ENCODE measurements at regions not wholly inside any gene's neighbourhood (a gene's known extent, or its start where the extent isn't known, plus 50 kb on each side); places are given as distances from the start of the nearest gene placed in this dataset.

DNA sequence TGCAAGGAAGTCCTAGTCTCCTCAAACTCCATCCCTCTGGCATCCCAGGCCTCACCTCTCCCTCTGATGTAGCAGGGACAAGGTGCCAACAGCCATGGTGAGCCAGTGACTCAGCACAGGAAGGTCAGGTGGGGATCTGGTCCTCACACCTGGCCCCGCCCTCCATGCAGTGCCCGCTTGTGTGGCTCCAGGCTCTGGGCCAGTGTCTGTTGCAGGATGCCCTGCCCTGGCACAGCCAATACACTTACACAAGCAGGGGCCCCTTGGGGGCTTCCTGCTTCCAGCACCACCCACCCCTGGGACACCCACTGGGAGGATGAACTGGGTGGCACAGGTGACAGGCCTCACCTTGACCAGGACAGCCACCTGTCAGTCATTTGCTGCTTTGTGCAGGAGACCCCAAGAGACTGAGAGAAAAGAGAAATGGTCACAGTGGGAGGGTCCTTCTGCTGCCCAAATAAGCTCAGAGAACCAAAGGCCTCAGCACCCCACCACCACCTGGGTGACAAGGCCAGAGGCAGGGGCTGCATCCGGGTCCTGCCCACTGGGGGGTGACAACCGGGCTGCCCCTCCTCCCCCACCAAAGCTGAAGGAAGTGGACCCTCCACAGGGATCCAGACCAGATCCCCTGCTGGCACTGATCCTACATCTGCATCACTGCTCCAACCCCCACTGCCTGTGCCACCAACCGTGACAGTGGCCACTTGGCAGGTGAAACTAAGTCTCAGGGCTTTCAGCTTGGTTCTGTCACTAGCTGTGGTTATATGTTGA lies 658.8 kb upstream of the DEFB115 start:
- H3K4me1 Mint-ChIP-seq (ENCODE audit: low read depth) = no peaks in the 10 kb centered on the region
- H3K27ac Mint-ChIP-seq = no peak overlapping the region
- peaks cover 14% of the 10 kb centered on the region for H3K9me3 Mint-ChIP-seq
- DNase-seq = no peak
- H3K27me3 Mint-ChIP-seq (ENCODE audit: insufficient read depth) = no peaks in the 10 kb centered on the region
- no peak overlapping the region for H3K4me3 Mint-ChIP-seq
- TF ChIP-seq, protein P1, sequence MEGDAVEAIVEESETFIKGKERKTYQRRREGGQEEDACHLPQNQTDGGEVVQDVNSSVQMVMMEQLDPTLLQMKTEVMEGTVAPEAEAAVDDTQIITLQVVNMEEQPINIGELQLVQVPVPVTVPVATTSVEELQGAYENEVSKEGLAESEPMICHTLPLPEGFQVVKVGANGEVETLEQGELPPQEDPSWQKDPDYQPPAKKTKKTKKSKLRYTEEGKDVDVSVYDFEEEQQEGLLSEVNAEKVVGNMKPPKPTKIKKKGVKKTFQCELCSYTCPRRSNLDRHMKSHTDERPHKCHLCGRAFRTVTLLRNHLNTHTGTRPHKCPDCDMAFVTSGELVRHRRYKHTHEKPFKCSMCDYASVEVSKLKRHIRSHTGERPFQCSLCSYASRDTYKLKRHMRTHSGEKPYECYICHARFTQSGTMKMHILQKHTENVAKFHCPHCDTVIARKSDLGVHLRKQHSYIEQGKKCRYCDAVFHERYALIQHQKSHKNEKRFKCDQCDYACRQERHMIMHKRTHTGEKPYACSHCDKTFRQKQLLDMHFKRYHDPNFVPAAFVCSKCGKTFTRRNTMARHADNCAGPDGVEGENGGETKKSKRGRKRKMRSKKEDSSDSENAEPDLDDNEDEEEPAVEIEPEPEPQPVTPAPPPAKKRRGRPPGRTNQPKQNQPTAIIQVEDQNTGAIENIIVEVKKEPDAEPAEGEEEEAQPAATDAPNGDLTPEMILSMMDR (IDR thresholded peaks at IDR 0.05) = no peak
- no peaks in the 10 kb centered on the region for H3K36me3 Mint-ChIP-seq (ENCODE audit: low read depth)

GRCh38 chr20:30599990-30600389 lies 657.5 kb upstream of the DEFB115 start:
- TF ChIP-seq, protein P1 (IDR thresholded peaks at IDR 0.05) = no peak
- DNase-seq = no peak
- Mint-ChIP-seq H3K36me3 (ENCODE audit: low read depth) (no peaks in the 10 kb centered on the region), H3K27ac (no peak overlapping the region), H3K4me3 (no peak overlapping the region), H3K27me3 (ENCODE audit: insufficient read depth) (no peaks in the 10 kb centered on the region), H3K4me1 (ENCODE audit: low read depth) (no peaks in the 10 kb centered on the region), H3K9me3 (peaks cover 11% of the 10 kb centered on the region)

- TF ChIP-seq, protein P1 (IDR thresholded peaks at IDR 0.05) = no peak
- no peaks in the 10 kb centered on the region for H3K4me1 Mint-ChIP-seq (ENCODE audit: low read depth)
- peaks cover 22% of the 10 kb centered on the region for H3K9me3 Mint-ChIP-seq
Measured at GRCh38 chr20:30601974-30602373, 655.5 kb upstream of the DEFB115 start.

DNA sequence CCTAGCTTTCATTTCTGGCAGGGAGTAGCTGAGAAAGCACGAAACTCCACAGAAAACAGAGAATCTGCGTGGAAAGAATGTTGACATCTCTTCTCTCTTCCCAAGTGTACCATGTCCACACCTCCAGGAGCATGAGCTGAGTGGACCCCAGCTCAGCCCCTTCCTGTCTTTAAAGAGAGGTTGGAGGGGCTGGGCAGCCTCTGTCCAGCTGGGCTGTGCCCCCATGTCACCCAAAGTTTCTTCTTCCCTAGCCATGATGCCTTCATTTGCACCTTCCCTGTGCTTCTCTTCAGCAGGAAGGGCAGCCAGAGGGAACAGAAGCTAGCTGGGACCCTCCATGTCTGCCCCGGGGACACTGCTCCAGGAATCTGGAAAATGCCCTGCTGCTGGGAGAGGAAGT lies 655.0 kb upstream of the DEFB115 start:
- no peak overlapping the region for H3K4me3 Mint-ChIP-seq
- peaks cover 22% of the 10 kb centered on the region for H3K9me3 Mint-ChIP-seq
- no peaks in the 10 kb centered on the region for H3K27me3 Mint-ChIP-seq (ENCODE audit: insufficient read depth)
- TF ChIP-seq, protein P1 (IDR thresholded peaks at IDR 0.05) = no peak
- H3K27ac Mint-ChIP-seq = no peak overlapping the region
- DNase-seq = no peak
- H3K4me1 Mint-ChIP-seq (ENCODE audit: low read depth) = no peaks in the 10 kb centered on the region
- H3K36me3 Mint-ChIP-seq (ENCODE audit: low read depth) = no peaks in the 10 kb centered on the region

More at GRCh38 chr20:30601974-30602373, 655.5 kb upstream of the DEFB115 start:
- Mint-ChIP-seq H3K36me3 (ENCODE audit: low read depth) (no peaks in the 10 kb centered on the region), H3K4me3 (no peak overlapping the region), H3K27ac (no peak overlapping the region), H3K27me3 (ENCODE audit: insufficient read depth) (no peaks in the 10 kb centered on the region)
- no peak for DNase-seq

- peaks cover 1% of the 10 kb centered on the region; the same call in 1 of the 2 replicates for H3K27me3 Mint-ChIP-seq (ENCODE audit: insufficient read depth)
- H3K36me3 Mint-ChIP-seq (ENCODE audit: low read depth) = no peaks in the 10 kb centered on the region
- no peak overlapping the region for H3K27ac Mint-ChIP-seq
- H3K4me3 Mint-ChIP-seq = no peak overlapping the region
- H3K4me1 Mint-ChIP-seq (ENCODE audit: low read depth) = no peaks in the 10 kb centered on the region
- DNase-seq = no peak
- TF ChIP-seq, protein P1 (IDR thresholded peaks at IDR 0.05) = no peak
- H3K9me3 Mint-ChIP-seq = peaks cover 23% of the 10 kb centered on the region
Measured at GRCh38 chr20:30606990-30607389, 650.5 kb upstream of the DEFB115 start.

Measured in HFFc6 (cell line).